CD4-positive, alpha-beta T cell (primary cell): ENCODE measurements at regions not wholly inside any gene's neighbourhood (a gene's known extent, or its start where the extent isn't known, plus 50 kb on each side); places are given as distances from the start of the nearest gene placed in this dataset.

Source experiments
- ATAC-seq: fragments of 200-7000 bp; cut with Tn5 transposase; one replicate; pipeline ENCODE4 v1.10.0; 2022; ENCODE audit warnings: mild to moderate bottlenecking; ENCODE audit not compliant: poor library complexity
- CTCF ChIA-PET: fragments of 350-600 bp; sonication (Branson Sonifier 250); formaldehyde crosslinking; loops from one replicate; lab custom pipeline; 2021; ENCODE audit warnings: antibody characterized with exemption, inconsistent platforms; lab: Charles Lee
- POLR2A ChIA-PET: fragments of 350-600 bp; sonication (Branson Sonifier 250); formaldehyde crosslinking; loops from one replicate; lab custom pipeline; 2021; ENCODE audit warnings: antibody characterized with exemption, inconsistent platforms; lab: Charles Lee
- DNase-seq, 14 experiments: peaks; one replicate each; pipeline ENCODE4 v3.0.0-alpha.2; 2013 to 2020; ENCODE audit warnings: mixed read lengths in 2 of 14
- H3K27ac ChIP-seq, 2 donors: one replicate each; pipeline versions ENCODE4 v1.5.1 to v1.7.0; 2013; ENCODE audit warnings: low read length in 2 of 2, low read depth in 1 of 2, mild to moderate bottlenecking in 1 of 2
- H3K27me3 ChIP-seq, 2 experiments: 1 replicate in 1 of 2; 2 replicates in 1 of 2; pipeline versions ENCODE4 v1.6.1 to v1.7.0; 2013; ENCODE audit warnings: low read length in 2 of 2, control low read depth in 1 of 2, mild to moderate bottlenecking in 1 of 2, moderate library complexity in 1 of 2; ENCODE audit not compliant: insufficient read depth in 2 of 2, control insufficient read depth in 1 of 2
- H3K36me3 ChIP-seq: one replicate; pipeline ENCODE4 v1.6.1; 2013; ENCODE audit warnings: low read length, control low read depth; ENCODE audit not compliant: insufficient read depth
- H3K4me1 ChIP-seq: one replicate; pipeline ENCODE4 v1.6.1; 2013; ENCODE audit warnings: low read length, control low read depth; ENCODE audit not compliant: insufficient read depth
- H3K4me3 ChIP-seq: one replicate; pipeline ENCODE4 v1.5.1; 2013; ENCODE audit warnings: mild to moderate bottlenecking, low read length, moderate library complexity
- H3K9me3 ChIP-seq, 2 experiments: 1 replicate in 1 of 2; 2 replicates in 1 of 2; pipeline versions ENCODE4 v1.6.1 to v1.7.0; 2013; ENCODE audit warnings: low read length in 2 of 2, mild to moderate bottlenecking in 2 of 2, control low read depth in 1 of 2, moderate library complexity in 1 of 2; ENCODE audit not compliant: control insufficient read depth in 1 of 2, insufficient read depth in 1 of 2
- H3K27ac Mint-ChIP-seq: one replicate; pipeline ENCODE4 v1.8.0; 2020; ENCODE audit warnings: mixed read lengths
- H3K27me3 Mint-ChIP-seq: one replicate; pipeline ENCODE4 v1.8.0; 2021; ENCODE audit warnings: mixed read lengths
- H3K36me3 Mint-ChIP-seq: one replicate; pipeline ENCODE4 v1.8.0; 2021; ENCODE audit warnings: low read depth, mixed read lengths
- H3K4me1 Mint-ChIP-seq: one replicate; pipeline ENCODE4 v1.8.0; 2021; ENCODE audit warnings: low read depth, mixed read lengths
- H3K4me3 Mint-ChIP-seq: one replicate; pipeline ENCODE4 v1.8.0; 2020; ENCODE audit warnings: mild to moderate bottlenecking, mixed read lengths
- H3K9me3 Mint-ChIP-seq: one replicate; pipeline ENCODE4 v1.8.0; 2020; ENCODE audit warnings: mixed read lengths
- intact Hi-C, 2 experiments: fragments of 100-400 bp; cut with DNase I in 1 of 2; cut with micrococcal nuclease in 1 of 2; formaldehyde crosslinking; loops; one replicate each; pipeline versions ENCODE4 v1.15.1 to v1.9.0; 2023 to 2025; cut with DNase I, micrococcal nuclease
- TF ChIP-seq, protein P1 (sequence below): fragments of 200-600 bp; IDR thresholded peaks from one replicate; pipeline ENCODE4 v1.8.0; 2022; ENCODE audit warnings: antibody characterized with exemption, mild to moderate bottlenecking

DNA sequence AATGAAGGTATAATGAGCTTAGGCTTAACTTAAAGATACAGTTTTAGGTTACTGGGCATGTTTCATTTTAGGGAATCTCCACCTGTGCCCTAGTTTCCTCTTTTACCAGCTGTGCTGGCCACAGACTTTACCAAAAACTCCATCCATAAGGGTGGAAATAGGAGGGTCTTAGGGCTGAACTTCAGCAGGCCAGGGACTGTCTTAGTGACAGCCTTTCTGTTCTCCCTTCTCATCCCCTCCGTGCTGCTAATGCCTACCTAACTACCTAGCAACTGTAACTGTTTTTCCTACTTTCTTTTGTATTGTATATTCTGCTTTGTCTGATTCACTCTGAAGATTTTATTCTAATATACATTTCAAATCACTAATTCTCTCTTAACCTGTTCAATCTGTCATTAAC, 1375.3 kb downstream of the PCDH18 start:
- H3K4me3 Mint-ChIP-seq, result no peak overlapping the region
- CTCF ChIA-PET, result no interaction called here
- intact Hi-C loops, result no loop called here

DNA sequence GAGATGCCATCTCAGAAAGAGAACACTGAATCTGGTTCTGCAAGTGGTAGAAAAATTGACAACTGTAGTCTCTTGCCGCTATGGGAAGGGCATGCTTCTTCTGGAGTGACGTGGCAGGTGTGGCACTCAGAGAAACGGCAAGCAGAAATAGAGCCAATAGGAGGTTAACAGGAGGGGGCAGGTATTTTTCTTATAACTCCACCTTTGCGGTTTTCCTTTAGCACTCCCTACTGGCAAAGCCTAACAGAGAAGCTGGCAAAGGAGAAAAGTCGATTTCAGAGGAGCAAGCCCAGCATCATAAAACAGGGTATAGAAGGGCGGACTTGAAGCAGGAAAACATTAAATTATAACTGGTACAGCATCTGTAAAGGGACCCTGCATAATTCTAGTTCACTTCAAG, 1382.2 kb downstream of the PCDH18 start:
- Mint-ChIP-seq H3K36me3 (no peaks in the 10 kb centered on the region), H3K4me1 (no peaks in the 10 kb centered on the region), H3K27ac (no peak overlapping the region), H3K4me3 (no peak overlapping the region), H3K27me3 (no peaks in the 10 kb centered on the region), H3K9me3 (peaks cover 5% of the 10 kb centered on the region)
- ChIA-PET CTCF (no interaction called here), POLR2A (no interaction called here)
- TF ChIP-seq, protein P1, sequence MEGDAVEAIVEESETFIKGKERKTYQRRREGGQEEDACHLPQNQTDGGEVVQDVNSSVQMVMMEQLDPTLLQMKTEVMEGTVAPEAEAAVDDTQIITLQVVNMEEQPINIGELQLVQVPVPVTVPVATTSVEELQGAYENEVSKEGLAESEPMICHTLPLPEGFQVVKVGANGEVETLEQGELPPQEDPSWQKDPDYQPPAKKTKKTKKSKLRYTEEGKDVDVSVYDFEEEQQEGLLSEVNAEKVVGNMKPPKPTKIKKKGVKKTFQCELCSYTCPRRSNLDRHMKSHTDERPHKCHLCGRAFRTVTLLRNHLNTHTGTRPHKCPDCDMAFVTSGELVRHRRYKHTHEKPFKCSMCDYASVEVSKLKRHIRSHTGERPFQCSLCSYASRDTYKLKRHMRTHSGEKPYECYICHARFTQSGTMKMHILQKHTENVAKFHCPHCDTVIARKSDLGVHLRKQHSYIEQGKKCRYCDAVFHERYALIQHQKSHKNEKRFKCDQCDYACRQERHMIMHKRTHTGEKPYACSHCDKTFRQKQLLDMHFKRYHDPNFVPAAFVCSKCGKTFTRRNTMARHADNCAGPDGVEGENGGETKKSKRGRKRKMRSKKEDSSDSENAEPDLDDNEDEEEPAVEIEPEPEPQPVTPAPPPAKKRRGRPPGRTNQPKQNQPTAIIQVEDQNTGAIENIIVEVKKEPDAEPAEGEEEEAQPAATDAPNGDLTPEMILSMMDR, result no peak
- no peaks in the 10 kb centered on the region for H3K4me1 ChIP-seq
- H3K27ac ChIP-seq, result no peak overlapping the region
- no peaks in the 10 kb centered on the region for H3K27me3 ChIP-seq
- DNase-seq (no peak), ATAC-seq (no peak)
- intact Hi-C loops, result no loop called here
- H3K36me3 ChIP-seq, result no peaks in the 10 kb centered on the region
- no peak overlapping the region for H3K4me3 ChIP-seq
- peaks cover 0 to 13% of the 10 kb centered on the region in 2 experiments for H3K9me3 ChIP-seq

More for the DNA sequence above, 1375.3 kb downstream of the PCDH18 start:
- POLR2A ChIA-PET, result no interaction called here
- Histone ChIP-seq H3K4me1 (no peaks in the 10 kb centered on the region), H3K9me3 (peaks cover 4 to 13% of the 10 kb centered on the region in 2 experiments), H3K27me3 (no peaks in the 10 kb centered on the region), H3K27ac (no peak overlapping the region), H3K36me3 (no peaks in the 10 kb centered on the region), H3K4me3 (no peak overlapping the region)
- Mint-ChIP-seq H3K36me3 (no peaks in the 10 kb centered on the region), H3K27ac (no peak overlapping the region), H3K4me1 (no peaks in the 10 kb centered on the region), H3K9me3 (peaks cover 5% of the 10 kb centered on the region), H3K27me3 (no peaks in the 10 kb centered on the region)
- ATAC-seq, result no peak
- TF ChIP-seq, protein P1, result no peak
- DNase-seq, result no peak

DNA sequence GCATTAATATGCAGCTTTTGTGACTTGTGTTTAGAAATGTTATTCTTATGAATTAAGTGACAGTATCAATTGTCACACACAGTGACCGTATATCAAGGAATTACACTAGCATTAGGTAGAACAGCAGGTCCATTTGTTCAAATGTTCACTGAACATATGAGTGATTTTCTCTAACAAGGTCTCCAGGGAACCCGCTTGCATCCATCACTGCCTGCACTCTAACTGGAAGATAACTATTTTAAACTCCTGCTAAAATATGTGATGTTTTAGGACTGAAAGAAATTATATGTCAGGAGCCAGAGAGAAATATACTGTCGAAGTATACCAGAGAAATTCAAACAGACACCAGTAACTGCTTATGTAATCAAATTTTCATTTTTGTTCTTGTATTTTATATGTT, 1395.7 kb downstream of the PCDH18 start:
- TF ChIP-seq, protein P1, result no peak
- Mint-ChIP-seq H3K9me3 (peaks cover 10% of the 10 kb centered on the region), H3K4me3 (no peak overlapping the region), H3K36me3 (no peaks in the 10 kb centered on the region), H3K27ac (no peak overlapping the region), H3K4me1 (no peaks in the 10 kb centered on the region), H3K27me3 (no peaks in the 10 kb centered on the region)
- intact Hi-C loops, result loop anchor here in 1 of 2 experiments (10.0 kb wide), 1 partner anchor 1368 kb away; no protein-coding TSS in a partner anchor
- Histone ChIP-seq H3K36me3 (no peaks in the 10 kb centered on the region), H3K4me3 (no peak overlapping the region), H3K4me1 (no peaks in the 10 kb centered on the region), H3K27me3 (no peaks in the 10 kb centered on the region), H3K27ac (no peak overlapping the region), H3K9me3 (no peaks in the 10 kb centered on the region)
- ATAC-seq (no peak), DNase-seq (no peak)
- POLR2A ChIA-PET, result no interaction called here
- CTCF ChIA-PET, result no interaction called here
